ENCODE measurements at regions not wholly inside any gene's neighbourhood (a gene's known extent, or its start where the extent isn't known, plus 50 kb on each side); places are given as distances from the start of the nearest gene placed in this dataset.

DNA sequence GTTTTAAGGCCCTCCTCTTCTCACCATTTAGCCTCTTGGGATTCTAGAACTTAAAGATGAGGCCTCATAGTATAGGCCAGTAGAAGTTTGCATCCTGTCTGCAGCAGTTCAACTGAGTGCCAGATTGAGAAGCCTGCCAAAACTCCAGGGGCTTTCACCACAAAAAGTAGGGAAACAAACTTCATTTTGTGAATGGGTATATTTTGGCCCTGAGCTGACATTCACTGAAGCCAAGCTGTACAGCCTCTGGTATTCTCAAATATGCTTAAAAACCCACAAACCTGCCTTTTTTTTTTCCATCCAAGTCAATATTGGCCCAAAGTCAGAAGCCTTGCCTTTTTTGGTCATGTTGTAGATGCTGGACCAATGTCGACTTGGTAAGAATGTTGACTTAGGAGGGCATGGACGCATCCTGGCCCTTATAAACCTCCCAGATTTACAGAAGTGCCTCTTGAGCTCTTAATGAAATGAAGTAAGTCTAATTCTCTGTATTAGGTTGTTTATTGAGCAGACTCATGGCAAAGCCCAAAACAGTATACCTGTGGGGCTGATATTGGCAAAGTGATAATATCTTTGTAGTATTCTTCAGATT, 337.5 kb downstream of the CHRM3 start:
- H3K4me3 Mint-ChIP-seq: peak overlapping the region in 1 of 8 donors; percentile 20
- Histone ChIP-seq H3K36me3 (ENCODE audit: insufficient read depth, low read length) (no peaks in the 10 kb centered on the region), H3K9me3 (ENCODE audit: control insufficient read depth in 1 of 2, low read length in 2 of 2) (no peaks in the 10 kb centered on the region), H3K27ac (ENCODE audit: low read depth, low read length) (no peak overlapping the region), H3K4me1 (ENCODE audit: insufficient read depth, low read length) (peaks cover 42% of the 10 kb centered on the region), H3K4me3 (ENCODE audit: low read length in 2 of 2) (no peak overlapping the region), H3K27me3 (ENCODE audit: insufficient read depth, low read length) (no peaks in the 10 kb centered on the region)
- CTCF ChIA-PET (ENCODE audit: partially characterized antibody): no interaction called here
- peak overlapping the region in 1 of 7 donors; percentile 69 for H3K27ac Mint-ChIP-seq
- peaks cover 0 to 6% (median 0%) of the 10 kb centered on the region in 8 donors for H3K9me3 Mint-ChIP-seq
- DNase-seq: no peak
- intact Hi-C loops (cut with micrococcal nuclease): loop anchor here (5.0 kb wide), 3 partner anchors 137 to 317 kb away; no protein-coding TSS in a partner anchor
- POLR2A ChIA-PET (ENCODE audit: partially characterized antibody): interaction anchor here (0.7 kb wide), 1 partner anchor 8 kb away, joined by 3 read pairs; no protein-coding TSS in a partner anchor
- H3K27me3 Mint-ChIP-seq: no peaks in the 10 kb centered on the region
- H3K36me3 Mint-ChIP-seq: peaks cover 0 to 5% of the 10 kb centered on the region in 2 donors
- peaks cover 19 to 49% (median 33%) of the 10 kb centered on the region in 4 donors for H3K4me1 Mint-ChIP-seq

GRCh38 chr1:239725371-239725770, 339.0 kb downstream of the CHRM3 start:
- CTCF ChIA-PET (ENCODE audit: partially characterized antibody): interaction anchor here (0.6 kb wide), 1 partner anchor 16 kb away, joined by 3 read pairs; no protein-coding TSS in a partner anchor
- intact Hi-C loops (cut with micrococcal nuclease): no loop called here
- Histone ChIP-seq H3K4me3 (ENCODE audit: low read length in 2 of 2) (no peak overlapping the region), H3K36me3 (ENCODE audit: insufficient read depth, low read length) (no peaks in the 10 kb centered on the region), H3K27me3 (ENCODE audit: insufficient read depth, low read length) (no peaks in the 10 kb centered on the region), H3K9me3 (ENCODE audit: control insufficient read depth in 1 of 2, low read length in 2 of 2) (no peaks in the 10 kb centered on the region), H3K27ac (ENCODE audit: low read depth, low read length) (no peak overlapping the region), H3K4me1 (ENCODE audit: insufficient read depth, low read length) (peaks cover 36% of the 10 kb centered on the region)
- POLR2A ChIA-PET (ENCODE audit: partially characterized antibody): no interaction called here
- H3K9me3 Mint-ChIP-seq: peaks cover 0 to 6% (median 0%) of the 10 kb centered on the region in 8 donors
- H3K4me1 Mint-ChIP-seq: peaks cover 18 to 39% (median 33%) of the 10 kb centered on the region in 4 donors
- no peaks in the 10 kb centered on the region for H3K27me3 Mint-ChIP-seq
- DNase-seq: no peak
- H3K27ac Mint-ChIP-seq: no peak overlapping the region
- no peaks in the 10 kb centered on the region for H3K36me3 Mint-ChIP-seq
- H3K4me3 Mint-ChIP-seq: no peak overlapping the region

DNA sequence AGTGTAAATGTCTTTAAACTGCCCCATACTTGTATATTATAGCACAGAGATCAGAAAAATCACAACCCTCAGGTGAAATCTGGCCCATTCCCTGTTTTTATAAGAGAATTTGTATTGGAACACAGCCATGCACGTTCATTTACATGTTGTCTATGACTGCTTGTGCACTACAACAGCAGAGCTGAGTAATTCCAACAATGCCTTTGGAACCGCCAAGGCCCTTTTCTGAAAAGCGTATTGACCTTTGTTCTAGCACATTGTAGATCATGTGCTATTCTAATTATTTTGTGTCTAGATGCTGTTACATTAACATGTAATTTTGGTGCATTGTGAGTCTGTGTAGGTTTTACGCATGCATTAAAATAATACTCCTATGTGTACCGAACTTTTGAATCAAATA, 339.6 kb downstream of the CHRM3 start:
- Histone ChIP-seq H3K4me1 (ENCODE audit: insufficient read depth, low read length) (peaks cover 30% of the 10 kb centered on the region), H3K27me3 (ENCODE audit: insufficient read depth, low read length) (no peaks in the 10 kb centered on the region), H3K36me3 (ENCODE audit: insufficient read depth, low read length) (no peaks in the 10 kb centered on the region), H3K9me3 (ENCODE audit: control insufficient read depth in 1 of 2, low read length in 2 of 2) (no peaks in the 10 kb centered on the region), H3K4me3 (ENCODE audit: low read length in 2 of 2) (no peak overlapping the region), H3K27ac (ENCODE audit: low read depth, low read length) (no peak overlapping the region)
- Mint-ChIP-seq H3K9me3 (peaks cover 0 to 6% (median 0%) of the 10 kb centered on the region in 8 donors), H3K4me3 (no peak overlapping the region), H3K36me3 (no peaks in the 10 kb centered on the region), H3K4me1 (peaks cover 17 to 34% (median 30%) of the 10 kb centered on the region in 4 donors), H3K27me3 (no peaks in the 10 kb centered on the region), H3K27ac (no peak overlapping the region)
- CTCF ChIA-PET (ENCODE audit: partially characterized antibody): interaction anchor here (0.6 to 1.9 kb wide), 2 partner anchors 9 to 16 kb away, joined by 3 to 4 read pairs; no protein-coding TSS in a partner anchor
- DNase-seq: no peak
- intact Hi-C loops (cut with micrococcal nuclease): no loop called here
- POLR2A ChIA-PET (ENCODE audit: partially characterized antibody): no interaction called here

GRCh38 chr1:239730378-239730777, 344.0 kb downstream of the CHRM3 start:
- Mint-ChIP-seq H3K36me3 (no peaks in the 10 kb centered on the region), H3K27ac (no peak overlapping the region), H3K27me3 (no peaks in the 10 kb centered on the region), H3K9me3 (peaks cover 0 to 6% (median 0%) of the 10 kb centered on the region in 8 donors), H3K4me3 (no peak overlapping the region), H3K4me1 (peaks cover 0 to 6% (median 4%) of the 10 kb centered on the region in 4 donors)
- no peak overlapping the region for H3K27ac ChIP-seq (ENCODE audit: low read depth, low read length)
- ChIA-PET CTCF (ENCODE audit: partially characterized antibody) (no interaction called here), POLR2A (ENCODE audit: partially characterized antibody) (no interaction called here)
- no peak overlapping the region for H3K4me3 ChIP-seq (ENCODE audit: low read length in 2 of 2)
- H3K27me3 ChIP-seq (ENCODE audit: insufficient read depth, low read length): no peaks in the 10 kb centered on the region
- H3K36me3 ChIP-seq (ENCODE audit: insufficient read depth, low read length): no peaks in the 10 kb centered on the region
- no peaks in the 10 kb centered on the region for H3K4me1 ChIP-seq (ENCODE audit: insufficient read depth, low read length)
- no peak for DNase-seq
- intact Hi-C loops (cut with micrococcal nuclease): no loop called here
- H3K9me3 ChIP-seq (ENCODE audit: control insufficient read depth in 1 of 2, low read length in 2 of 2): no peaks in the 10 kb centered on the region

DNA sequence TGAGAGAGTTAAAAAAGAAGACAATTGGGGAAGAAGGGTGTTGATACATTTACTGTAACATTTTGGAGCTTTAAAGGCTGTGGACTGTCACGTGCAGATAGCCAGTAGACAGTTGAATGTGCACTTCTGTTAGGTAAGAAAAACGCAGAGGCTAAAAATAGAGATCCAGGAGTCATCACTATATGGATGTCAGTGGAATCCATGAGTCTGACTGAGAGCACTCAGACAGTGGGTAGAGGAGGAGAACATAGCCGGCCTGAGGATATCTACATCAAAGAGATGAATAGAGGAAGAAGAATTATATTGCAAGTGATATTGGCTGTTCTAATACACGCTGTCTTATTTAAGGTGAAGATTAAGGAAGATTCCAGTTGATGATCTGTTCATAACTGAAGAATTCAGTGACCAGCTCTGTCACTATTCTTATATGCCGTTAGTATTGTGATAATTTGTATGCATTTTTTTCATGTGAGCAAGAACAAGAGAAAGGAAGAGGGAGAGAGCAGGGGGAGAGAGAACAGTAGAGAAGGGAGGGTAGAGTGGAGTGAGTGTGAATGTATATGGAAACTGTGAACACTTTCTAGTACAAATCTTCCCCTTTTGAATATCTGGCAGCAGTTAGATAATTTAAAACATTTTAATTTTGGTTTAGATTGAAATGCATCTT, 344.8 kb downstream of the CHRM3 start:
- CTCF ChIA-PET (ENCODE audit: partially characterized antibody): no interaction called here
- intact Hi-C loops (cut with micrococcal nuclease): no loop called here
- Histone ChIP-seq H3K9me3 (ENCODE audit: control insufficient read depth in 1 of 2, low read length in 2 of 2) (no peaks in the 10 kb centered on the region), H3K27me3 (ENCODE audit: insufficient read depth, low read length) (no peaks in the 10 kb centered on the region), H3K27ac (ENCODE audit: low read depth, low read length) (no peak overlapping the region), H3K4me1 (ENCODE audit: insufficient read depth, low read length) (no peaks in the 10 kb centered on the region), H3K4me3 (ENCODE audit: low read length in 2 of 2) (no peak overlapping the region), H3K36me3 (ENCODE audit: insufficient read depth, low read length) (no peaks in the 10 kb centered on the region)
- Mint-ChIP-seq H3K4me1 (peaks cover 0 to 6% (median 4%) of the 10 kb centered on the region in 4 donors), H3K27me3 (no peaks in the 10 kb centered on the region), H3K36me3 (no peaks in the 10 kb centered on the region), H3K9me3 (peaks cover 0 to 6% (median 0%) of the 10 kb centered on the region in 8 donors), H3K27ac (no peak overlapping the region), H3K4me3 (no peak overlapping the region)
- POLR2A ChIA-PET (ENCODE audit: partially characterized antibody): interaction anchor here (1.0 kb wide), 1 partner anchor 13 kb away, joined by 3 read pairs; no protein-coding TSS in a partner anchor
- DNase-seq: no peak

- H3K27me3 ChIP-seq (ENCODE audit: insufficient read depth, low read length): no peaks in the 10 kb centered on the region
- POLR2A ChIA-PET (ENCODE audit: partially characterized antibody): no interaction called here
- no peaks in the 10 kb centered on the region for H3K27me3 Mint-ChIP-seq
- peaks cover 0 to 6% (median 0%) of the 10 kb centered on the region in 8 donors for H3K9me3 Mint-ChIP-seq
- H3K27ac Mint-ChIP-seq: no peak overlapping the region
- H3K4me1 ChIP-seq (ENCODE audit: insufficient read depth, low read length): no peaks in the 10 kb centered on the region
- no peaks in the 10 kb centered on the region for H3K36me3 ChIP-seq (ENCODE audit: insufficient read depth, low read length)
- no peak overlapping the region for H3K4me3 Mint-ChIP-seq
- no peak overlapping the region for H3K27ac ChIP-seq (ENCODE audit: low read depth, low read length)
- H3K4me1 Mint-ChIP-seq: peaks cover 4 to 6% (median 4%) of the 10 kb centered on the region in 4 donors
- no peaks in the 10 kb centered on the region for H3K9me3 ChIP-seq (ENCODE audit: control insufficient read depth in 1 of 2, low read length in 2 of 2)
- CTCF ChIA-PET (ENCODE audit: partially characterized antibody): no interaction called here
- intact Hi-C loops (cut with micrococcal nuclease): no loop called here
- no peak for DNase-seq
- H3K36me3 Mint-ChIP-seq: no peaks in the 10 kb centered on the region
- H3K4me3 ChIP-seq (ENCODE audit: low read length in 2 of 2): no peak overlapping the region
Observed at GRCh38 chr1:239732770-239733169, 346.4 kb downstream of the CHRM3 start.

DNA sequence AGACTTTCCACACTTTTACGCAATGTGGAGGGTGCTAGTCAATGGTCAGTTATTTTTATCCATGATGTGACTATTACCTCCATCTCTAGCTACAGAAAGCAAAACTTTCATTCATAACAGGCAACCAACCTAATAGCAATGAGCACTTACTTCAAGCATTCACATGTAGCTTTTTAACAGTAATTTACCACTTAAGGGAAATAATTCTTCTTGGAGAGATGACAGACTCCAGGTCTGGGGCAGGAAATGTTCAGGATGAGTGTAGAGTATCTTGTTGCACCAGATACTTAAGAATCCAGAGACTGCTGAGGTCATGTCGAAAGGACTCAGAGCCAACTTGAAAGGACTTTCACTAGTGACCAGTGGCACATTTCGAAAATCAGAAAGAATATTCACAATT, 347.6 kb downstream of the CHRM3 start:
- H3K4me1 Mint-ChIP-seq: peaks cover 4 to 6% (median 4%) of the 10 kb centered on the region in 4 donors
- Histone ChIP-seq H3K27ac (ENCODE audit: low read depth, low read length) (no peak overlapping the region), H3K27me3 (ENCODE audit: insufficient read depth, low read length) (no peaks in the 10 kb centered on the region), H3K9me3 (ENCODE audit: control insufficient read depth in 1 of 2, low read length in 2 of 2) (no peaks in the 10 kb centered on the region), H3K36me3 (ENCODE audit: insufficient read depth, low read length) (no peaks in the 10 kb centered on the region), H3K4me1 (ENCODE audit: insufficient read depth, low read length) (no peaks in the 10 kb centered on the region), H3K4me3 (ENCODE audit: low read length in 2 of 2) (no peak overlapping the region)
- H3K4me3 Mint-ChIP-seq: no peak overlapping the region
- no peaks in the 10 kb centered on the region for H3K36me3 Mint-ChIP-seq
- ChIA-PET POLR2A (ENCODE audit: partially characterized antibody) (no interaction called here), CTCF (ENCODE audit: partially characterized antibody) (no interaction called here)
- no peak overlapping the region for H3K27ac Mint-ChIP-seq
- no peak for DNase-seq
- H3K9me3 Mint-ChIP-seq: peaks cover 0 to 2% (median 0%) of the 10 kb centered on the region in 8 donors
- intact Hi-C loops (cut with micrococcal nuclease): no loop called here
- H3K27me3 Mint-ChIP-seq: no peaks in the 10 kb centered on the region

Data from CD4-positive, alpha-beta memory T cell (primary cell).